Mesothelial cell of epicardium (in vitro differentiated cells): ENCODE measurements at regions not wholly inside any gene's neighbourhood (a gene's known extent, or its start where the extent isn't known, plus 50 kb on each side); places are given as distances from the start of the nearest gene placed in this dataset.
A peak's percentile ranks its signal among the peaks of the same experiment; 100 is the strongest.

Experiments used
- DNase-seq, 2 experiments: peaks; one replicate each; pipeline ENCODE4 v3.0.0; 2021; ENCODE audit warnings: low spot score in 2 of 2; ENCODE audit not compliant: unreplicated experiment in 2 of 2
- H3K27ac Mint-ChIP-seq: 2 replicates; pipeline ENCODE4 v1.8.0; 2021; ENCODE audit warnings: mixed read lengths
- H3K27me3 Mint-ChIP-seq: 2 replicates; pipeline ENCODE4 v1.8.0; 2021; ENCODE audit warnings: low read depth, mixed read lengths
- H3K36me3 Mint-ChIP-seq: 2 replicates; pipeline ENCODE4 v1.8.0; 2021; ENCODE audit warnings: mixed read lengths
- H3K4me1 Mint-ChIP-seq: 2 replicates; pipeline ENCODE4 v1.8.0; 2021; ENCODE audit warnings: mixed read lengths
- H3K4me3 Mint-ChIP-seq: 2 replicates; pipeline ENCODE4 v1.8.0; 2021; ENCODE audit warnings: mild to moderate bottlenecking, moderate library complexity, mixed read lengths
- H3K9me3 Mint-ChIP-seq: 2 replicates; pipeline ENCODE4 v1.8.0; 2021; ENCODE audit warnings: mixed read lengths
- TF ChIP-seq, protein P1 (sequence below): fragments of 200-600 bp; sonication (generic); IDR thresholded peaks from one replicate; pipeline ENCODE4 v1.5.0; 2021; ENCODE audit warnings: antibody characterized with exemption; ENCODE audit not compliant: unreplicated experiment

DNA sequence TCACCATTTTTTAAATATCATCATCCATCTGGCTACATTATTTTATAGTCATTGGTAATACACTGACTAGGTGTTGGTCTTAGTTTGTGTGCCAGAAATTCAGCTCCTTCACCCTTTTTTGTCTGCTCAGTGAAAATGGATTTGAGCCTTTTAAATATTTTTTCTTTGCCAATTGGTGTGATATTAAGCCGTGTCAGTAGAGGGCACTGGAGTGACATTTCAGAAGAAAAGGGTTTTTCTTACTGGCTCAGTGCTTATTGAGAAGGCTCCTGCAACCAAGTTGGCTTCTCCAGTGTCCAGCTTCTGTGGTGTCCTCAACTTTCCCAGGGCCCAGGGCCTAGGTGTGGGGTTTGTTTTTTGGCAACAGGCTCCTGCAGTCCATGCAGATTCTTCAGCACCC, 546.6 kb downstream of the DACH1 start:
- Mint-ChIP-seq H3K4me3 (no peak overlapping the region), H3K9me3 (peaks cover 12% of the 10 kb centered on the region), H3K4me1 (no peaks in the 10 kb centered on the region), H3K27ac (no peak overlapping the region), H3K27me3 (no peaks in the 10 kb centered on the region), H3K36me3 (no peaks in the 10 kb centered on the region)
- TF ChIP-seq, protein P1, sequence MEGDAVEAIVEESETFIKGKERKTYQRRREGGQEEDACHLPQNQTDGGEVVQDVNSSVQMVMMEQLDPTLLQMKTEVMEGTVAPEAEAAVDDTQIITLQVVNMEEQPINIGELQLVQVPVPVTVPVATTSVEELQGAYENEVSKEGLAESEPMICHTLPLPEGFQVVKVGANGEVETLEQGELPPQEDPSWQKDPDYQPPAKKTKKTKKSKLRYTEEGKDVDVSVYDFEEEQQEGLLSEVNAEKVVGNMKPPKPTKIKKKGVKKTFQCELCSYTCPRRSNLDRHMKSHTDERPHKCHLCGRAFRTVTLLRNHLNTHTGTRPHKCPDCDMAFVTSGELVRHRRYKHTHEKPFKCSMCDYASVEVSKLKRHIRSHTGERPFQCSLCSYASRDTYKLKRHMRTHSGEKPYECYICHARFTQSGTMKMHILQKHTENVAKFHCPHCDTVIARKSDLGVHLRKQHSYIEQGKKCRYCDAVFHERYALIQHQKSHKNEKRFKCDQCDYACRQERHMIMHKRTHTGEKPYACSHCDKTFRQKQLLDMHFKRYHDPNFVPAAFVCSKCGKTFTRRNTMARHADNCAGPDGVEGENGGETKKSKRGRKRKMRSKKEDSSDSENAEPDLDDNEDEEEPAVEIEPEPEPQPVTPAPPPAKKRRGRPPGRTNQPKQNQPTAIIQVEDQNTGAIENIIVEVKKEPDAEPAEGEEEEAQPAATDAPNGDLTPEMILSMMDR, result peak; percentile 31
- no peak for DNase-seq

DNA sequence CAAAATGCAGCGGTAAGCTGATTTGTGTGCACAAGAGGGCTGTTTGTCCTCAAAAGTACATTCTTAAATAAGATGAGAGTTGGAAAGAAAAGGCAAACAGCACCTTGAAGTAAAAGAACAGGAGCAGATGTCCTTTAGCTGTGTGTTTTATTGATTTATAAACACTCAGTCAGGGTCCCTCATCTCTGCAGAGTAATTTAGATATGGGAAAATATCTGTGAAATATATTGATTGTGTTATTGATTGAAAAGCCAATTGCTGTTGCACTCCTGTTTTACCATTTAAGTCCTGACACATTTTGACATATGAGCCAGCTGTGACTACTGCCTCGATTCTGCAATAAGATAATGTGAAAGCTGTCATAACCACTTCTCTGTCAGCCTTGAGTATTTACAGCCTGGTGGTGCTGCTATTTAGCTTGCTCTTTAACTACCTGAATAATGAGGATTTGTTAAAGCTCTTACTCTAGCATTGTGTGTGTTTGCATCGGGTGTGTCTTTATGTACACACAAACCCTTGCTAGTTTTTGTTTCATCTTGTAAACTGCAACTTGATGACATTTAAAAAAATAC, 550.1 kb downstream of the DACH1 start:
- TF ChIP-seq, protein P1, result no peak
- no peak for DNase-seq
- H3K36me3 Mint-ChIP-seq, result no peaks in the 10 kb centered on the region
- H3K4me1 Mint-ChIP-seq, result no peaks in the 10 kb centered on the region
- no peak overlapping the region for H3K27ac Mint-ChIP-seq
- H3K27me3 Mint-ChIP-seq, result no peaks in the 10 kb centered on the region
- no peak overlapping the region for H3K4me3 Mint-ChIP-seq
- H3K9me3 Mint-ChIP-seq, result peaks cover 12% of the 10 kb centered on the region

DNA sequence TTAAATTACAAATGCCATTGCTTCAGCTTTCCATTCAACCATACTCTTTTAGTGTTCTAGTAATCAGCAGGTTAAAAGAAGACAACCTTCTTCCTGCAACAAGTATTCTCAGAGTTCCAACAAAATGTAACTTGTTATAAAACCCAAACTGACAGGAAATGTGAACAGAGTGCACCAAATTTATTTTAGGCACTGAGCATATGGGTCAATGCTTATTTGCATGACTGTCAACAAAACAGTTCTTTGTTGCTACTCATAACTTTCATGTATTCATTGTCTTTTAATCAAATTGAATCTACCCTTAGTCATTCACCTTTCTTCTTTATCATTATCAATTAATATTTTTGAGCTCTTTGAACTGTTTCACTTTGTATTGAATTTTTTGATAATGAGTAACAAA, 554.1 kb downstream of the DACH1 start:
- Mint-ChIP-seq H3K27me3 (no peaks in the 10 kb centered on the region), H3K36me3 (no peaks in the 10 kb centered on the region), H3K9me3 (no peaks in the 10 kb centered on the region), H3K4me3 (no peak overlapping the region), H3K27ac (no peak overlapping the region), H3K4me1 (no peaks in the 10 kb centered on the region)
- DNase-seq, result no peak
- TF ChIP-seq, protein P1, result no peak

DNA sequence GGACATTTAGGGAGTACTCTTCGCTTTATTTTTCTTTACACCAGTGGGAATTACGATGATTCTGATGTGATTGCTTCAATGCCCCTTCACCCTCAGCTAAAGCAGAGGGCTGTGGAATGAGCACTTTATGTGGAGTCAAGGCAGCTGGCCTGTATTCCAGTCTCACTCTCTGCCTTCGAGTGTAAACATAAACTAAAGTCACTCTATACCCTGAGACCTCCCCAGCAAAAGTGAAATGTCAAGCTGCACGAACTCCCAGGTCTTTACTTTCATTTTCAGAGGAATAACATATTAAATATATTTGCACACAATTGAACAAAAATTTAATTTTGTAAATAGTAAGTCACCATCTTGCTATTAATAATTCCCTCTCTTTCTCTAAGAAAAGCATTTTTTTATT, 557.1 kb downstream of the DACH1 start:
- peaks cover 2% of the 10 kb centered on the region for H3K4me1 Mint-ChIP-seq
- H3K4me3 Mint-ChIP-seq, result no peak overlapping the region
- H3K36me3 Mint-ChIP-seq, result no peaks in the 10 kb centered on the region
- no peaks in the 10 kb centered on the region for H3K27me3 Mint-ChIP-seq
- no peak overlapping the region for H3K27ac Mint-ChIP-seq
- DNase-seq, result no peak
- TF ChIP-seq, protein P1, result no peak
- H3K9me3 Mint-ChIP-seq, result no peaks in the 10 kb centered on the region

DNA sequence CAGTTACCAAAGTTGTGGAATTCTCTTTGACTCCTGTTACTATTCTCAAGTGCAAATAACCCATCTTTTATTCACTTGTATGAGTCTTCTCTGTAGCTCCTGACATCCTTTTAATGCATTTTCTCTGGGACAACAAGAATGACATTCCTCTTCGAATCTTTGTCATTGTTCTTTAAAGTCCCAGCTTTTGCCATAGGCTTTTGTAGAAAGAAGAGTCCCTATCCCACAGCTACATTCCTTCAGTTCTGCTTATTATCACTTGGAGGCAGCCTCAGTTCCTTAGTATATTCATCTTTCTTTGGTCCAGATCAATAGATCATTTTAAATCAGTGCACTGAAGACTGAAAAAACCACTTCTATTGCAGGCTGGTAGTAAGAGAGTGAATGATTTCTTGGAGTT, 560.2 kb downstream of the DACH1 start:
- TF ChIP-seq, protein P1, result no peak
- no peak overlapping the region for H3K4me3 Mint-ChIP-seq
- no peak for DNase-seq
- no peaks in the 10 kb centered on the region for H3K9me3 Mint-ChIP-seq
- no peaks in the 10 kb centered on the region for H3K27me3 Mint-ChIP-seq
- H3K27ac Mint-ChIP-seq, result no peak overlapping the region
- H3K4me1 Mint-ChIP-seq, result peaks cover 12% of the 10 kb centered on the region
- H3K36me3 Mint-ChIP-seq, result no peaks in the 10 kb centered on the region

DNA sequence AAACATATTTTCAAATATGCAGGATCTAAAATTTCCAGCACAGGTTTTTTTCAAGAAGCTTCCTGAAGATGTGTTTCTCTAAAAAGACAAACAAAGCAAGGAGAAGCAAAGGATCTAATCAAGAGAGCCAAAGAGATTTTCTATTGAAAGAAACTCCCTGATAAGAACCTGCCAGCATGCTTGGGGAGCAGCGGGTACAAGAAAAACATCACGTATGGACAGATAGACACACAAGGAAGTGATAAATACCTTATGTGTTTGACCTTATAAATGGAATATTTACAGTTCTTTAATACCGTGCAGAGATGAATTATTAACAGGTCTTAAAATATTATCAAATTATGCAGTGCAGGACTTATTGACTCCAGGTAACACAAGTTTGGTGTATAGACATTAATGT, 562.1 kb downstream of the DACH1 start:
- H3K4me3 Mint-ChIP-seq, result no peak overlapping the region
- H3K4me1 Mint-ChIP-seq, result peaks cover 14% of the 10 kb centered on the region
- TF ChIP-seq, protein P1, result no peak
- no peak overlapping the region for H3K27ac Mint-ChIP-seq
- DNase-seq, result no peak
- no peaks in the 10 kb centered on the region for H3K27me3 Mint-ChIP-seq
- H3K36me3 Mint-ChIP-seq, result no peaks in the 10 kb centered on the region
- no peaks in the 10 kb centered on the region for H3K9me3 Mint-ChIP-seq
